ENCODE measurements at regions not wholly inside any gene's neighbourhood (a gene's known extent, or its start where the extent isn't known, plus 50 kb on each side); places are given as distances from the start of the nearest gene placed in this dataset.

GRCh38 chr5:105898183-105898582 lies 1772.6 kb downstream of the EFNA5 start:
- no peak for TF ChIP-seq EZH2 (IDR thresholded peaks at IDR 0.05; ENCODE audit: borderline replicate concordance)
- TF ChIP-seq CTCF (IDR thresholded peaks at IDR 0.05; ENCODE audit: poor library complexity), result no peak
- TF ChIP-seq EZH2phosphoT487 (IDR thresholded peaks at IDR 0.05; ENCODE audit: low read depth, severe bottlenecking, unreplicated experiment), result no peak
- DNase-seq (ENCODE audit: low spot score), result no peak
- Histone ChIP-seq H3K9me2 (replicated peaks; ENCODE audit: insufficient read depth) (no peaks in the 10 kb centered on the region), H3K4me1 (ENCODE audit: insufficient read depth) (no peaks in the 10 kb centered on the region), H3K4me3 (no peak overlapping the region), H3K27ac (no peak overlapping the region), H3K79me2 (no peaks in the 10 kb centered on the region), H4K20me1 (ENCODE audit: insufficient read depth, poor library complexity, severe bottlenecking) (no peaks in the 10 kb centered on the region), H3K27me3 (no peaks in the 10 kb centered on the region), H2AFZ (peak overlapping the region; percentile 29), H3K4me2 (no peak overlapping the region), H3K36me3 (replicated peaks; ENCODE audit: insufficient read depth, low read depth) (no peaks in the 10 kb centered on the region), H3K9me3 (ENCODE audit: low read depth) (no peaks in the 10 kb centered on the region)
- 67% methylated on average over 4 of the region's 4 CpGs for WGBS (ENCODE audit: low lambda C conversion rate, missing lambda C conversion rate)

DNA sequence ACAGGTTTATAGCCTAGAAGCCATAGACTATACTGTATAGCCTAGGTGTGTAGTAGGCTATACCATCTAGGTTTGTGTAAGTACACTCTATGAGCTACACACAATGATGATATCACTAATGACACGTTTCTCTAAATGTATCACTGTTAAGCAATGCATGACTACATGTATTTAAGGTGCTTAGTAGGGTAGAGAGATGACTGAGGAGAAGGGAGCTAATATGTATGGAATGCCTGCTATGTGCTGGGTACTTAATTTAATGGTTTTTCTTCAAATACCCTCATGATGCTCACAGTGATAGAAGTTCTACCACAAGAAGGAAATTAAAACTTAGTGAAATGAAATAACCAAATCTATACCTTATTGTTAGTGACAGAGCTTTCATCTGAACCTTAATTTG lies 1785.5 kb downstream of the EFNA5 start:
- H3K9me2 ChIP-seq (replicated peaks; ENCODE audit: insufficient read depth), result no peaks in the 10 kb centered on the region
- no peak for TF ChIP-seq EZH2 (IDR thresholded peaks at IDR 0.05; ENCODE audit: borderline replicate concordance)
- no peak for TF ChIP-seq EZH2phosphoT487 (IDR thresholded peaks at IDR 0.05; ENCODE audit: low read depth, severe bottlenecking, unreplicated experiment)
- no peak for TF ChIP-seq CTCF (IDR thresholded peaks at IDR 0.05; ENCODE audit: poor library complexity)
- no peak overlapping the region for H2AFZ ChIP-seq
- H4K20me1 ChIP-seq (ENCODE audit: insufficient read depth, poor library complexity, severe bottlenecking), result no peaks in the 10 kb centered on the region
- no peaks in the 10 kb centered on the region for H3K36me3 ChIP-seq (replicated peaks; ENCODE audit: insufficient read depth, low read depth)
- no peaks in the 10 kb centered on the region for H3K27me3 ChIP-seq
- no peak overlapping the region for H3K4me3 ChIP-seq
- no peak overlapping the region for H3K27ac ChIP-seq
- H3K4me1 ChIP-seq (ENCODE audit: insufficient read depth), result no peaks in the 10 kb centered on the region
- H3K4me2 ChIP-seq, result no peak overlapping the region
- DNase-seq (ENCODE audit: low spot score), result no peak
- no peaks in the 10 kb centered on the region for H3K9me3 ChIP-seq (ENCODE audit: low read depth)
- no peaks in the 10 kb centered on the region for H3K79me2 ChIP-seq
- WGBS (ENCODE audit: low lambda C conversion rate, missing lambda C conversion rate), result 64% methylated on average over 1 of the region's 1 CpG

GRCh38 chr5:105882956-105883481 lies 1787.7 kb downstream of the EFNA5 start:
- no peaks in the 10 kb centered on the region for H3K4me1 ChIP-seq (ENCODE audit: insufficient read depth)
- H3K79me2 ChIP-seq, result no peaks in the 10 kb centered on the region
- H3K9me2 ChIP-seq (replicated peaks; ENCODE audit: insufficient read depth), result no peaks in the 10 kb centered on the region
- no peak overlapping the region for H3K4me2 ChIP-seq
- TF ChIP-seq CTCF (IDR thresholded peaks at IDR 0.05; ENCODE audit: poor library complexity) (no peak), EZH2phosphoT487 (IDR thresholded peaks at IDR 0.05; ENCODE audit: low read depth, severe bottlenecking, unreplicated experiment) (no peak), EZH2 (IDR thresholded peaks at IDR 0.05; ENCODE audit: borderline replicate concordance) (no peak)
- H3K36me3 ChIP-seq (replicated peaks; ENCODE audit: insufficient read depth, low read depth), result no peaks in the 10 kb centered on the region
- no peaks in the 10 kb centered on the region for H3K9me3 ChIP-seq (ENCODE audit: low read depth)
- no peaks in the 10 kb centered on the region for H4K20me1 ChIP-seq (ENCODE audit: insufficient read depth, poor library complexity, severe bottlenecking)
- no peaks in the 10 kb centered on the region for H3K27me3 ChIP-seq
- no peak overlapping the region for H3K27ac ChIP-seq
- 70% methylated on average over 4 of the region's 4 CpGs for whole genome bisulfite sequencing (ENCODE audit: low lambda C conversion rate, missing lambda C conversion rate)
- DNase-seq (ENCODE audit: low spot score), result no peak
- H3K4me3 ChIP-seq, result no peak overlapping the region
- H2AFZ ChIP-seq, result no peak overlapping the region

- Histone ChIP-seq H3K4me1 (ENCODE audit: insufficient read depth) (no peaks in the 10 kb centered on the region), H3K9me2 (replicated peaks; ENCODE audit: insufficient read depth) (no peaks in the 10 kb centered on the region), H4K20me1 (ENCODE audit: insufficient read depth, poor library complexity, severe bottlenecking) (no peaks in the 10 kb centered on the region), H3K4me3 (no peak overlapping the region), H3K79me2 (no peaks in the 10 kb centered on the region), H3K27ac (no peak overlapping the region), H2AFZ (no peak overlapping the region), H3K36me3 (replicated peaks; ENCODE audit: insufficient read depth, low read depth) (no peaks in the 10 kb centered on the region), H3K4me2 (no peak overlapping the region), H3K27me3 (no peaks in the 10 kb centered on the region), H3K9me3 (ENCODE audit: low read depth) (no peaks in the 10 kb centered on the region)
- DNase-seq (ENCODE audit: low spot score), result no peak
- TF ChIP-seq EZH2 (IDR thresholded peaks at IDR 0.05; ENCODE audit: borderline replicate concordance), result no peak
- TF ChIP-seq EZH2phosphoT487 (IDR thresholded peaks at IDR 0.05; ENCODE audit: low read depth, severe bottlenecking, unreplicated experiment), result no peak
- TF ChIP-seq CTCF (IDR thresholded peaks at IDR 0.05; ENCODE audit: poor library complexity), result no peak
- 77% methylated on average over 1 of the region's 1 CpG for WGBS (ENCODE audit: low lambda C conversion rate, missing lambda C conversion rate)
Observed at GRCh38 chr5:105878402-105878801, 1792.3 kb downstream of the EFNA5 start.
